ENCODE measurements at regions not wholly inside any gene's neighbourhood (a gene's known extent, or its start where the extent isn't known, plus 50 kb on each side); places are given as distances from the start of the nearest gene placed in this dataset.

- no peaks in the 10 kb centered on the region for H3K36me3 ChIP-seq (ENCODE audit: control insufficient read depth, insufficient read depth, low read length)
- H3K9me3 ChIP-seq (ENCODE audit: control insufficient read depth, insufficient read depth, low read length): no peaks in the 10 kb centered on the region
- H3K4me3 ChIP-seq (ENCODE audit: low read depth, low read length): no peak overlapping the region
- 0 out of 2 replicates have a peak, but pooled peaks cover 3% of the 10 kb centered on the region for H3K4me1 ChIP-seq (ENCODE audit: control insufficient read depth, insufficient read depth, low read length)
- no peak overlapping the region for H3K27ac ChIP-seq (ENCODE audit: low read depth, low read length)
- H3K9ac ChIP-seq (ENCODE audit: low read depth, low read length): no peak overlapping the region
- H3K27me3 ChIP-seq (ENCODE audit: control insufficient read depth, insufficient read depth, low read length): no peaks in the 10 kb centered on the region
Measured at GRCh38 chr10:131012641-131012985, 298.9 kb downstream of the TCERG1L start.

GRCh38 chr10:131013281-131013912, 298.1 kb downstream of the TCERG1L start:
- no peaks in the 10 kb centered on the region for H3K9me3 ChIP-seq (ENCODE audit: control insufficient read depth, insufficient read depth, low read length)
- H3K27ac ChIP-seq (ENCODE audit: low read depth, low read length): no peak overlapping the region
- H3K9ac ChIP-seq (ENCODE audit: low read depth, low read length): no peak overlapping the region
- no peaks in the 10 kb centered on the region for H3K36me3 ChIP-seq (ENCODE audit: control insufficient read depth, insufficient read depth, low read length)
- no peaks in the 10 kb centered on the region for H3K27me3 ChIP-seq (ENCODE audit: control insufficient read depth, insufficient read depth, low read length)
- no peak overlapping the region for H3K4me3 ChIP-seq (ENCODE audit: low read depth, low read length)
- 0 out of 2 replicates have a peak, but pooled peaks cover 3% of the 10 kb centered on the region for H3K4me1 ChIP-seq (ENCODE audit: control insufficient read depth, insufficient read depth, low read length)

- Histone ChIP-seq H3K4me3 (ENCODE audit: low read depth, low read length) (no peak overlapping the region), H3K27ac (ENCODE audit: low read depth, low read length) (no peak overlapping the region)
Measured at GRCh38 chr10:131014271-131014670, 297.2 kb downstream of the TCERG1L start.

GRCh38 chr10:131015271-131015670, 296.2 kb downstream of the TCERG1L start:
- no peaks in the 10 kb centered on the region for H3K9me3 ChIP-seq (ENCODE audit: control insufficient read depth, insufficient read depth, low read length)
- no peak overlapping the region for H3K9ac ChIP-seq (ENCODE audit: low read depth, low read length)
- H3K4me3 ChIP-seq (ENCODE audit: low read depth, low read length): no peak overlapping the region
- no peaks in the 10 kb centered on the region for H3K4me1 ChIP-seq (ENCODE audit: control insufficient read depth, insufficient read depth, low read length)
- no peak overlapping the region for H3K27ac ChIP-seq (ENCODE audit: low read depth, low read length)
- H3K27me3 ChIP-seq (ENCODE audit: control insufficient read depth, insufficient read depth, low read length): no peaks in the 10 kb centered on the region
- H3K36me3 ChIP-seq (ENCODE audit: control insufficient read depth, insufficient read depth, low read length): no peaks in the 10 kb centered on the region

More at GRCh38 chr10:131014271-131014670, 297.2 kb downstream of the TCERG1L start:
- Histone ChIP-seq H3K36me3 (ENCODE audit: control insufficient read depth, insufficient read depth, low read length) (no peaks in the 10 kb centered on the region), H3K27me3 (ENCODE audit: control insufficient read depth, insufficient read depth, low read length) (no peaks in the 10 kb centered on the region), H3K9me3 (ENCODE audit: control insufficient read depth, insufficient read depth, low read length) (no peaks in the 10 kb centered on the region), H3K4me1 (ENCODE audit: control insufficient read depth, insufficient read depth, low read length) (0 out of 2 replicates have a peak, but pooled peaks cover 3% of the 10 kb centered on the region), H3K9ac (ENCODE audit: low read depth, low read length) (no peak overlapping the region)

GRCh38 chr10:131016556-131016955, 295.0 kb downstream of the TCERG1L start:
- Histone ChIP-seq H3K9me3 (ENCODE audit: control insufficient read depth, insufficient read depth, low read length) (no peaks in the 10 kb centered on the region), H3K27me3 (ENCODE audit: control insufficient read depth, insufficient read depth, low read length) (no peaks in the 10 kb centered on the region), H3K27ac (ENCODE audit: low read depth, low read length) (no peak overlapping the region), H3K4me1 (ENCODE audit: control insufficient read depth, insufficient read depth, low read length) (no peaks in the 10 kb centered on the region), H3K9ac (ENCODE audit: low read depth, low read length) (no peak overlapping the region), H3K36me3 (ENCODE audit: control insufficient read depth, insufficient read depth, low read length) (no peaks in the 10 kb centered on the region), H3K4me3 (ENCODE audit: low read depth, low read length) (no peak overlapping the region)

- no peaks in the 10 kb centered on the region for H3K27me3 ChIP-seq (ENCODE audit: control insufficient read depth, insufficient read depth, low read length)
- no peaks in the 10 kb centered on the region for H3K9me3 ChIP-seq (ENCODE audit: control insufficient read depth, insufficient read depth, low read length)
- H3K4me3 ChIP-seq (ENCODE audit: low read depth, low read length): no peak overlapping the region
- no peak overlapping the region for H3K27ac ChIP-seq (ENCODE audit: low read depth, low read length)
- H3K9ac ChIP-seq (ENCODE audit: low read depth, low read length): no peak overlapping the region
- H3K4me1 ChIP-seq (ENCODE audit: control insufficient read depth, insufficient read depth, low read length): no peaks in the 10 kb centered on the region
- H3K36me3 ChIP-seq (ENCODE audit: control insufficient read depth, insufficient read depth, low read length): no peaks in the 10 kb centered on the region
Measured at GRCh38 chr10:131017566-131018285, 293.8 kb downstream of the TCERG1L start.

GRCh38 chr10:131018886-131019500, 292.5 kb downstream of the TCERG1L start:
- Histone ChIP-seq H3K36me3 (ENCODE audit: control insufficient read depth, insufficient read depth, low read length) (no peaks in the 10 kb centered on the region), H3K27ac (ENCODE audit: low read depth, low read length) (no peak overlapping the region), H3K27me3 (ENCODE audit: control insufficient read depth, insufficient read depth, low read length) (no peaks in the 10 kb centered on the region), H3K4me1 (ENCODE audit: control insufficient read depth, insufficient read depth, low read length) (no peaks in the 10 kb centered on the region), H3K4me3 (ENCODE audit: low read depth, low read length) (no peak overlapping the region), H3K9ac (ENCODE audit: low read depth, low read length) (no peak overlapping the region), H3K9me3 (ENCODE audit: control insufficient read depth, insufficient read depth, low read length) (no peaks in the 10 kb centered on the region)

GRCh38 chr10:131019696-131020095, 291.8 kb downstream of the TCERG1L start:
- H3K27ac ChIP-seq (ENCODE audit: low read depth, low read length): no peak overlapping the region
- H3K4me1 ChIP-seq (ENCODE audit: control insufficient read depth, insufficient read depth, low read length): no peaks in the 10 kb centered on the region
- no peaks in the 10 kb centered on the region for H3K9me3 ChIP-seq (ENCODE audit: control insufficient read depth, insufficient read depth, low read length)
- H3K9ac ChIP-seq (ENCODE audit: low read depth, low read length): no peak overlapping the region
- no peaks in the 10 kb centered on the region for H3K27me3 ChIP-seq (ENCODE audit: control insufficient read depth, insufficient read depth, low read length)
- H3K4me3 ChIP-seq (ENCODE audit: low read depth, low read length): no peak overlapping the region
- H3K36me3 ChIP-seq (ENCODE audit: control insufficient read depth, insufficient read depth, low read length): no peaks in the 10 kb centered on the region

- Histone ChIP-seq H3K27me3 (ENCODE audit: control insufficient read depth, insufficient read depth, low read length) (no peaks in the 10 kb centered on the region), H3K9me3 (ENCODE audit: control insufficient read depth, insufficient read depth, low read length) (no peaks in the 10 kb centered on the region), H3K36me3 (ENCODE audit: control insufficient read depth, insufficient read depth, low read length) (no peaks in the 10 kb centered on the region), H3K27ac (ENCODE audit: low read depth, low read length) (no peak overlapping the region), H3K9ac (ENCODE audit: low read depth, low read length) (no peak overlapping the region), H3K4me1 (ENCODE audit: control insufficient read depth, insufficient read depth, low read length) (no peaks in the 10 kb centered on the region), H3K4me3 (ENCODE audit: low read depth, low read length) (no peak overlapping the region)
Measured at GRCh38 chr10:131020775-131021174, 290.7 kb downstream of the TCERG1L start.

GRCh38 chr10:131021246-131021895, 290.1 kb downstream of the TCERG1L start:
- Histone ChIP-seq H3K9ac (ENCODE audit: low read depth, low read length) (no peak overlapping the region), H3K4me1 (ENCODE audit: control insufficient read depth, insufficient read depth, low read length) (no peaks in the 10 kb centered on the region), H3K27ac (ENCODE audit: low read depth, low read length) (no peak overlapping the region), H3K9me3 (ENCODE audit: control insufficient read depth, insufficient read depth, low read length) (no peaks in the 10 kb centered on the region), H3K36me3 (ENCODE audit: control insufficient read depth, insufficient read depth, low read length) (no peaks in the 10 kb centered on the region), H3K4me3 (ENCODE audit: low read depth, low read length) (no peak overlapping the region), H3K27me3 (ENCODE audit: control insufficient read depth, insufficient read depth, low read length) (no peaks in the 10 kb centered on the region)

GRCh38 chr10:131021969-131022368, 289.6 kb downstream of the TCERG1L start:
- Histone ChIP-seq H3K4me3 (ENCODE audit: low read depth, low read length) (no peak overlapping the region), H3K36me3 (ENCODE audit: control insufficient read depth, insufficient read depth, low read length) (no peaks in the 10 kb centered on the region), H3K4me1 (ENCODE audit: control insufficient read depth, insufficient read depth, low read length) (no peaks in the 10 kb centered on the region), H3K9ac (ENCODE audit: low read depth, low read length) (no peak overlapping the region), H3K27ac (ENCODE audit: low read depth, low read length) (no peak overlapping the region), H3K9me3 (ENCODE audit: control insufficient read depth, insufficient read depth, low read length) (no peaks in the 10 kb centered on the region), H3K27me3 (ENCODE audit: control insufficient read depth, insufficient read depth, low read length) (no peaks in the 10 kb centered on the region)

Data from HUES48 (cell line).